ENCODE measurements at regions not wholly inside any gene's neighbourhood (a gene's known extent, or its start where the extent isn't known, plus 50 kb on each side); places are given as distances from the start of the nearest gene placed in this dataset.

DNA sequence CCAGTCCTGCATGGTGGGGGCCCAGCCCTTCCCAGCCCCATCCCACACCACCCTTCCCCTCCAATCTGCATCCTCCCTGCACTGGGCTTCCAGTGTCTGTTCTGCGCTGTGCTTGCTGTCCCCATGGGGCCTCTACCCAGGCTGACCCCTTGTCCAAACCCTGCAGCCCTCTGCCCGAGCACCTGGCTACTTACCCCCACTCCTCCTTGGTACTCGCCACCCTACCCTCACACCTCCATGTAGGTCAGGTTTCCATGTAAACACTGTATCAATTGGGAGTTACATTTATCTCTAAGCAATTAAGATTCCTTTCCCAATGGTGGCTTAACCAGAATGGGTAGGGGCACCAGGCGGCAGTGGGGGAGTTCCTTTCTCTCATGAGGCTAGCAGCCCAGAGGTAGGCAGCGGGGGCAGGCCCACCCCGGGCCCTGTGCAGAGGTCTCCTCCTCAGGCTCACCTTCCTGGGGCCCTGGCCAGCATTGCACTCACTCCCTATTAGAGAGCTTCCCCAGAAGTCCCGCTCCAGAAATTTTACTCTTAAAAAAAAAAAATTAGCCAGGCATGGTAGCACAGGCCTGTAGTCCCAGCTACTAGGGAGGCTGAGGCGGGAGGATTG lies 76.6 kb upstream of the CCND2 start:
- peaks cover 39% of the 10 kb centered on the region for H3K4me1 Mint-ChIP-seq
- no peaks in the 10 kb centered on the region for H4K20me1 ChIP-seq (replicated peaks; ENCODE audit: insufficient read depth)
- no peak overlapping the region for H3K4me3 Mint-ChIP-seq
- H2AFZ ChIP-seq, result no peak overlapping the region
- H3K27ac Mint-ChIP-seq, result no peak overlapping the region
- peaks cover 4% of the 10 kb centered on the region; the same call in 1 of the 3 replicates for H3K9me3 Mint-ChIP-seq
- no peak for ATAC-seq
- H3K36me3 ChIP-seq (ENCODE audit: insufficient read depth), result no peaks in the 10 kb centered on the region
- no peak for TF ChIP-seq ZNF114 (CRISPR knock-in tag; IDR thresholded peaks at IDR 0.05)
- no peak for TF ChIP-seq EZH2 (IDR thresholded peaks at IDR 0.05; ENCODE audit: low read depth, unreplicated experiment)
- peaks cover 16% of the 10 kb centered on the region for H3K27me3 Mint-ChIP-seq (ENCODE audit: insufficient read depth, low read depth, poor library complexity)
- H3K4me2 ChIP-seq, result no peak overlapping the region
- H3K4me1 ChIP-seq (ENCODE audit: insufficient read depth), result peaks cover 21% of the 10 kb centered on the region
- no peaks in the 10 kb centered on the region for H3K79me2 ChIP-seq (replicated peaks; ENCODE audit: insufficient read depth)
- H3K27me3 ChIP-seq (ENCODE audit: insufficient read depth), result no peaks in the 10 kb centered on the region
- no peaks in the 10 kb centered on the region; the same call in 2 of the 3 replicates for H3K36me3 Mint-ChIP-seq (ENCODE audit: low read depth)
- no peak overlapping the region for H3K4me3 ChIP-seq
- no peak overlapping the region for H3K27ac ChIP-seq (ENCODE audit: low read depth)
- no peaks in the 10 kb centered on the region; the same call in 1 of the 2 replicates for H3K9me2 ChIP-seq (ENCODE audit: insufficient read depth)
- H3F3A ChIP-seq (replicated peaks; ENCODE audit: low read depth), result no peaks in the 10 kb centered on the region
- no peak for DNase-seq (ENCODE audit: low spot score)

DNA sequence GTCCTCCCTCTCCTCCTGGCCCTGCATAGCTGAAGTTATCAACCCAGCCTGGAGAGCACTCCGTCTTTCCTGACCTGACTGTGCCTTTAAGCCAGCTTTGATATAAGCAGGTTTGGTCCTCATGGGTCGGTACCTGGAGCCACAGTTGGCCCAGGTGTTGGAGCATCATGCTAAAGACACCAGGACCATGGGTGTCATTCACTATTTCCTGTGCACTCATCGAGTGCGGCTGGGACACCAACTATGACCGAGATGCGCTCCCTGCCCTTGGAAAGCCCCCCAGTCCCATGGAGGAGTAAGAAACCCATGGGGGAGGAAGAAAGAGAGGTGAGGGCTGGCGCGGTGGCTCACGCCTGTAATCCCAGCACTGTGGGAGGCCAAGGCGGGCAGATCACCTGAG lies 78.9 kb upstream of the CCND2 start:
- no peaks in the 10 kb centered on the region for H3K79me2 ChIP-seq (replicated peaks; ENCODE audit: insufficient read depth)
- no peak for ATAC-seq
- TF ChIP-seq, protein P1, sequence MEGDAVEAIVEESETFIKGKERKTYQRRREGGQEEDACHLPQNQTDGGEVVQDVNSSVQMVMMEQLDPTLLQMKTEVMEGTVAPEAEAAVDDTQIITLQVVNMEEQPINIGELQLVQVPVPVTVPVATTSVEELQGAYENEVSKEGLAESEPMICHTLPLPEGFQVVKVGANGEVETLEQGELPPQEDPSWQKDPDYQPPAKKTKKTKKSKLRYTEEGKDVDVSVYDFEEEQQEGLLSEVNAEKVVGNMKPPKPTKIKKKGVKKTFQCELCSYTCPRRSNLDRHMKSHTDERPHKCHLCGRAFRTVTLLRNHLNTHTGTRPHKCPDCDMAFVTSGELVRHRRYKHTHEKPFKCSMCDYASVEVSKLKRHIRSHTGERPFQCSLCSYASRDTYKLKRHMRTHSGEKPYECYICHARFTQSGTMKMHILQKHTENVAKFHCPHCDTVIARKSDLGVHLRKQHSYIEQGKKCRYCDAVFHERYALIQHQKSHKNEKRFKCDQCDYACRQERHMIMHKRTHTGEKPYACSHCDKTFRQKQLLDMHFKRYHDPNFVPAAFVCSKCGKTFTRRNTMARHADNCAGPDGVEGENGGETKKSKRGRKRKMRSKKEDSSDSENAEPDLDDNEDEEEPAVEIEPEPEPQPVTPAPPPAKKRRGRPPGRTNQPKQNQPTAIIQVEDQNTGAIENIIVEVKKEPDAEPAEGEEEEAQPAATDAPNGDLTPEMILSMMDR (conservative IDR thresholded peaks at IDR 0.05; ENCODE audit: low read depth in 2 of 2), result no peak
- TF ChIP-seq JUNB (IDR thresholded peaks at IDR 0.05; ENCODE audit: unreplicated experiment), result no peak
- TF ChIP-seq, protein P2, sequence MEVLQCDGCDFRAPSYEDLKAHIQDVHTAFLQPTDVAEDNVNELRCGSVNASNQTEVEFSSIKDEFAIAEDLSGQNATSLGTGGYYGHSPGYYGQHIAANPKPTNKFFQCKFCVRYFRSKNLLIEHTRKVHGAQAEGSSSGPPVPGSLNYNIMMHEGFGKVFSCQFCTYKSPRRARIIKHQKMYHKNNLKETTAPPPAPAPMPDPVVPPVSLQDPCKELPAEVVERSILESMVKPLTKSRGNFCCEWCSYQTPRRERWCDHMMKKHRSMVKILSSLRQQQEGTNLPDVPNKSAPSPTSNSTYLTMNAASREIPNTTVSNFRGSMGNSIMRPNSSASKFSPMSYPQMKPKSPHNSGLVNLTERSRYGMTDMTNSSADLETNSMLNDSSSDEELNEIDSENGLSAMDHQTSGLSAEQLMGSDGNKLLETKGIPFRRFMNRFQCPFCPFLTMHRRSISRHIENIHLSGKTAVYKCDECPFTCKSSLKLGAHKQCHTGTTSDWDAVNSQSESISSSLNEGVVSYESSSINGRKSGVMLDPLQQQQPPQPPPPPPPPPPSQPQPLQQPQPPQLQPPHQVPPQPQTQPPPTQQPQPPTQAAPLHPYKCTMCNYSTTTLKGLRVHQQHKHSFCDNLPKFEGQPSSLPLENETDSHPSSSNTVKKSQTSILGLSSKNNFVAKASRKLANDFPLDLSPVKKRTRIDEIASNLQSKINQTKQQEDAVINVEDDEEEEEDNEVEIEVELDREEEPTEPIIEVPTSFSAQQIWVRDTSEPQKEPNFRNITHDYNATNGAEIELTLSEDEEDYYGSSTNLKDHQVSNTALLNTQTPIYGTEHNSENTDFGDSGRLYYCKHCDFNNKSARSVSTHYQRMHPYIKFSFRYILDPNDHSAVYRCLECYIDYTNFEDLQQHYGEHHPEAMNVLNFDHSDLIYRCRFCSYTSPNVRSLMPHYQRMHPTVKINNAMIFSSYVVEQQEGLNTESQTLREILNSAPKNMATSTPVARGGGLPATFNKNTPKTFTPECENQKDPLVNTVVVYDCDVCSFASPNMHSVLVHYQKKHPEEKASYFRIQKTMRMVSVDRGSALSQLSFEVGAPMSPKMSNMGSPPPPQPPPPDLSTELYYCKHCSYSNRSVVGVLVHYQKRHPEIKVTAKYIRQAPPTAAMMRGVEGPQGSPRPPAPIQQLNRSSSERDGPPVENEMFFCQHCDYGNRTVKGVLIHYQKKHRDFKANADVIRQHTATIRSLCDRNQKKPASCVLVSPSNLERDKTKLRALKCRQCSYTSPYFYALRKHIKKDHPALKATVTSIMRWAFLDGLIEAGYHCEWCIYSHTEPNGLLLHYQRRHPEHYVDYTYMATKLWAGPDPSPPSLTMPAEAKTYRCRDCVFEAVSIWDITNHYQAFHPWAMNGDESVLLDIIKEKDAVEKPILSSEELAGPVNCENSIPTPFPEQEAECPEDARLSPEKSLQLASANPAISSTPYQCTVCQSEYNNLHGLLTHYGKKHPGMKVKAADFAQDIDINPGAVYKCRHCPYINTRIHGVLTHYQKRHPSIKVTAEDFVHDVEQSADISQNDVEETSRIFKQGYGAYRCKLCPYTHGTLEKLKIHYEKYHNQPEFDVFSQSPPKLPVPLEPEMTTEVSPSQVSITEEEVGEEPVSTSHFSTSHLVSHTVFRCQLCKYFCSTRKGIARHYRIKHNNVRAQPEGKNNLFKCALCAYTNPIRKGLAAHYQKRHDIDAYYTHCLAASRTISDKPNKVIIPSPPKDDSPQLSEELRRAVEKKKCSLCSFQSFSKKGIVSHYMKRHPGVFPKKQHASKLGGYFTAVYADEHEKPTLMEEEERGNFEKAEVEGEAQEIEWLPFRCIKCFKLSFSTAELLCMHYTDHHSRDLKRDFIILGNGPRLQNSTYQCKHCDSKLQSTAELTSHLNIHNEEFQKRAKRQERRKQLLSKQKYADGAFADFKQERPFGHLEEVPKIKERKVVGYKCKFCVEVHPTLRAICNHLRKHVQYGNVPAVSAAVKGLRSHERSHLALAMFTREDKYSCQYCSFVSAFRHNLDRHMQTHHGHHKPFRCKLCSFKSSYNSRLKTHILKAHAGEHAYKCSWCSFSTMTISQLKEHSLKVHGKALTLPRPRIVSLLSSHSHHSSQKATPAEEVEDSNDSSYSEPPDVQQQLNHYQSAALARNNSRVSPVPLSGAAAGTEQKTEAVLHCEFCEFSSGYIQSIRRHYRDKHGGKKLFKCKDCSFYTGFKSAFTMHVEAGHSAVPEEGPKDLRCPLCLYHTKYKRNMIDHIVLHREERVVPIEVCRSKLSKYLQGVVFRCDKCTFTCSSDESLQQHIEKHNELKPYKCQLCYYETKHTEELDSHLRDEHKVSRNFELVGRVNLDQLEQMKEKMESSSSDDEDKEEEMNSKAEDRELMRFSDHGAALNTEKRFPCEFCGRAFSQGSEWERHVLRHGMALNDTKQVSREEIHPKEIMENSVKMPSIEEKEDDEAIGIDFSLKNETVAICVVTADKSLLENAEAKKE (CRISPR knock-in tag; IDR thresholded peaks at IDR 0.05), result no peak
- no peak for TF ChIP-seq ZNF331 (CRISPR knock-in tag; IDR thresholded peaks at IDR 0.05; ENCODE audit: low read depth)
- no peak for TF ChIP-seq STAT1 (IDR thresholded peaks at IDR 0.05; ENCODE audit: unreplicated experiment)
- TF ChIP-seq EZH2phosphoT487 (IDR thresholded peaks at IDR 0.05; ENCODE audit: unreplicated experiment), result no peak
- TF ChIP-seq CREB1 (CRISPR knock-in tag; IDR thresholded peaks at IDR 0.05; ENCODE audit: low read depth), result no peak
- TF ChIP-seq NANOG (IDR thresholded peaks at IDR 0.05; ENCODE audit: borderline replicate concordance), result no peak
- TF ChIP-seq POLR2AphosphoS5 (IDR thresholded peaks at IDR 0.05; ENCODE audit: low read depth), result no peak
- TF ChIP-seq ZNF114 (CRISPR knock-in tag; IDR thresholded peaks at IDR 0.05), result no peak
- TF ChIP-seq, protein P3, sequence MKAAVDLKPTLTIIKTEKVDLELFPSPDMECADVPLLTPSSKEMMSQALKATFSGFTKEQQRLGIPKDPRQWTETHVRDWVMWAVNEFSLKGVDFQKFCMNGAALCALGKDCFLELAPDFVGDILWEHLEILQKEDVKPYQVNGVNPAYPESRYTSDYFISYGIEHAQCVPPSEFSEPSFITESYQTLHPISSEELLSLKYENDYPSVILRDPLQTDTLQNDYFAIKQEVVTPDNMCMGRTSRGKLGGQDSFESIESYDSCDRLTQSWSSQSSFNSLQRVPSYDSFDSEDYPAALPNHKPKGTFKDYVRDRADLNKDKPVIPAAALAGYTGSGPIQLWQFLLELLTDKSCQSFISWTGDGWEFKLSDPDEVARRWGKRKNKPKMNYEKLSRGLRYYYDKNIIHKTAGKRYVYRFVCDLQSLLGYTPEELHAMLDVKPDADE (IDR thresholded peaks at IDR 0.05), result no peak

More for the DNA sequence above, 78.9 kb upstream of the CCND2 start:
- Mint-ChIP-seq H3K27me3 (ENCODE audit: insufficient read depth, low read depth, poor library complexity) (peaks cover 7% of the 10 kb centered on the region), H3K9me3 (peaks cover 4% of the 10 kb centered on the region; the same call in 2 of the 3 replicates), H3K36me3 (ENCODE audit: low read depth) (no peaks in the 10 kb centered on the region; the same call in 2 of the 3 replicates), H3K4me3 (no peak overlapping the region), H3K4me1 (peaks cover 38% of the 10 kb centered on the region), H3K27ac (no peak overlapping the region)
- Histone ChIP-seq H3F3A (replicated peaks; ENCODE audit: low read depth) (no peaks in the 10 kb centered on the region), H2AFZ (no peak overlapping the region), H3K27me3 (ENCODE audit: insufficient read depth) (no peaks in the 10 kb centered on the region), H3K4me2 (no peak overlapping the region), H3K4me3 (no peak overlapping the region), H3K27ac (ENCODE audit: low read depth) (no peak overlapping the region), H3K9me2 (ENCODE audit: insufficient read depth) (no peaks in the 10 kb centered on the region; the same call in 1 of the 2 replicates), H3K36me3 (ENCODE audit: insufficient read depth) (no peaks in the 10 kb centered on the region), H4K20me1 (replicated peaks; ENCODE audit: insufficient read depth) (no peaks in the 10 kb centered on the region), H3K4me1 (ENCODE audit: insufficient read depth) (peaks cover 19% of the 10 kb centered on the region)
- DNase-seq (ENCODE audit: low spot score), result no peak

Data from GM23338 (cell line).